ENCODE measurements at regions not wholly inside any gene's neighbourhood (a gene's known extent, or its start where the extent isn't known, plus 50 kb on each side); places are given as distances from the start of the nearest gene placed in this dataset.

- no peak overlapping the region for H3K27ac ChIP-seq (ENCODE audit: insufficient read length, low read depth, low read length)
- H2AK5ac ChIP-seq (ENCODE audit: insufficient read length, low read length), result no peak overlapping the region
- H4K8ac ChIP-seq (replicated peaks; ENCODE audit: insufficient read length, low read depth, low read length), result no peak overlapping the region
- H3K4ac ChIP-seq (ENCODE audit: low read depth, low read length), result no peak overlapping the region
- no peak overlapping the region for H4K5ac ChIP-seq (ENCODE audit: insufficient read length, low read depth, low read length)
- H2BK5ac ChIP-seq (ENCODE audit: insufficient read length, low read length), result no peak overlapping the region
- H2AFZ ChIP-seq (ENCODE audit: low read length), result no peak overlapping the region
- H3K23ac ChIP-seq (ENCODE audit: insufficient read length, low read depth, low read length), result no peak overlapping the region
- no peak overlapping the region for H3K14ac ChIP-seq (ENCODE audit: insufficient read depth, low read length)
- no peak overlapping the region for H4K91ac ChIP-seq (ENCODE audit: insufficient read length, low read depth, low read length)
- H3K56ac ChIP-seq (ENCODE audit: insufficient read length, low read depth, low read length), result no peak overlapping the region
- no peaks in the 10 kb centered on the region for H3K79me1 ChIP-seq (ENCODE audit: insufficient read depth, low read depth, low read length, poor library complexity, severe bottlenecking)
- H3K23me2 ChIP-seq (ENCODE audit: insufficient read length, low read depth, low read length, poor library complexity, severe bottlenecking), result no peaks in the 10 kb centered on the region
- H4K20me1 ChIP-seq (ENCODE audit: control insufficient read depth, insufficient read depth, insufficient read length), result no peaks in the 10 kb centered on the region
- no peak overlapping the region for H2BK120ac ChIP-seq (ENCODE audit: low read depth, low read length, poor library complexity, severe bottlenecking)
- no peaks in the 10 kb centered on the region for H3K4me1 ChIP-seq (ENCODE audit: insufficient read depth, low read length)
- H3K4me2 ChIP-seq (ENCODE audit: insufficient read depth, insufficient read length, low read length), result no peak overlapping the region
- no peaks in the 10 kb centered on the region for H3K79me2 ChIP-seq (ENCODE audit: insufficient read depth, low read length)
- H3K18ac ChIP-seq (ENCODE audit: insufficient read length, low read depth, low read length), result no peak overlapping the region
- no peak overlapping the region for H3K4me3 Mint-ChIP-seq
- no peak overlapping the region for H3K27ac Mint-ChIP-seq
- peaks cover 8 to 9% of the 10 kb centered on the region in 2 experiments for H3K4me1 Mint-ChIP-seq
- H3K27me3 Mint-ChIP-seq (ENCODE audit: low read depth), result no peaks in the 10 kb centered on the region
- H3K9me3 Mint-ChIP-seq, result no peaks in the 10 kb centered on the region; a peak in 1 of 5 replicates
- H2BK20ac ChIP-seq (ENCODE audit: low read depth, low read length, poor library complexity, severe bottlenecking), result no peak overlapping the region
- no peaks in the 10 kb centered on the region for H3K27me3 ChIP-seq (ENCODE audit: insufficient read depth, low read length)
- no peak overlapping the region for H2BK12ac ChIP-seq (ENCODE audit: insufficient read length, low read depth, low read length)
- DNase-seq, result no peak
- WGBS (ENCODE audit: extremely low coverage, insufficient read length, low lambda C conversion rate), result no CpG with 5 or more reads among the region's 1 CpG
- H3K9me3 ChIP-seq (ENCODE audit: control insufficient read depth, low read depth, low read length), result no peaks in the 10 kb centered on the region
- no peak overlapping the region for H2BK15ac ChIP-seq (ENCODE audit: low read depth, low read length)
- H3K9ac ChIP-seq (ENCODE audit: extremely low read depth, insufficient read length, low read length), result no peak overlapping the region
- peaks cover 0 to 3% (median 0%) of the 10 kb centered on the region in 3 experiments; a peak in 1 of 7 replicates for H3K36me3 Mint-ChIP-seq (ENCODE audit: insufficient read depth in 1 of 3, low read depth in 3 of 3)
- no peak overlapping the region for H3T11ph ChIP-seq (ENCODE audit: low read length)
- TF ChIP-seq, protein P1, sequence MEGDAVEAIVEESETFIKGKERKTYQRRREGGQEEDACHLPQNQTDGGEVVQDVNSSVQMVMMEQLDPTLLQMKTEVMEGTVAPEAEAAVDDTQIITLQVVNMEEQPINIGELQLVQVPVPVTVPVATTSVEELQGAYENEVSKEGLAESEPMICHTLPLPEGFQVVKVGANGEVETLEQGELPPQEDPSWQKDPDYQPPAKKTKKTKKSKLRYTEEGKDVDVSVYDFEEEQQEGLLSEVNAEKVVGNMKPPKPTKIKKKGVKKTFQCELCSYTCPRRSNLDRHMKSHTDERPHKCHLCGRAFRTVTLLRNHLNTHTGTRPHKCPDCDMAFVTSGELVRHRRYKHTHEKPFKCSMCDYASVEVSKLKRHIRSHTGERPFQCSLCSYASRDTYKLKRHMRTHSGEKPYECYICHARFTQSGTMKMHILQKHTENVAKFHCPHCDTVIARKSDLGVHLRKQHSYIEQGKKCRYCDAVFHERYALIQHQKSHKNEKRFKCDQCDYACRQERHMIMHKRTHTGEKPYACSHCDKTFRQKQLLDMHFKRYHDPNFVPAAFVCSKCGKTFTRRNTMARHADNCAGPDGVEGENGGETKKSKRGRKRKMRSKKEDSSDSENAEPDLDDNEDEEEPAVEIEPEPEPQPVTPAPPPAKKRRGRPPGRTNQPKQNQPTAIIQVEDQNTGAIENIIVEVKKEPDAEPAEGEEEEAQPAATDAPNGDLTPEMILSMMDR (conservative IDR thresholded peaks at IDR 0.05), result no peak
These were observed 359.2 kb upstream of the ATP2B1 start for GRCh38 chr12:90067791-90068190.

Measured in H9 (cell line).